ENCODE measurements at regions not wholly inside any gene's neighbourhood (a gene's known extent, or its start where the extent isn't known, plus 50 kb on each side); places are given as distances from the start of the nearest gene placed in this dataset.
"Not testable (repeated sequence)": the region's sequence is repeated elsewhere in the genome, so short reads cannot be mapped to it uniquely, and the experiment has no call there.

DNA sequence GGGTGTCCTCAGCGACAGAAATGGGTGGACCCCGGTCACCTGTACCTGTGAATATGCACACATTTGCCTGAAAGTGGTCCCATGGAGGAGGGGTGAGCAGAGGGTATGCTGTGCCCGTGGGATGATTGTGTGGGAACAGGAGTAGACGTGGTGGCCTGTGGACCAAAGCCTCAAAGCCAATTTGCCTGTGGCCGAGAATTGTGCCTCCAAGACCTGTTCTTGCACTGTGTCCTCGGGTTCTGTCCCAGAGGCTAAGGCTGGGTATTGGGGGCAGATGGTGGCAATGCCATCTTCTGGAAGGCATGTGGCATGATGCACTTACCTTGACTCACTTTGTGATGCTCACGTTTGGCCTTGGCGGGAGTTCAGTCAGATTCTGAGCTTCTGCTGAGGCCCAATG is 351.0 kb downstream of the TCERG1L start:
- DNase-seq = no peak

DNA sequence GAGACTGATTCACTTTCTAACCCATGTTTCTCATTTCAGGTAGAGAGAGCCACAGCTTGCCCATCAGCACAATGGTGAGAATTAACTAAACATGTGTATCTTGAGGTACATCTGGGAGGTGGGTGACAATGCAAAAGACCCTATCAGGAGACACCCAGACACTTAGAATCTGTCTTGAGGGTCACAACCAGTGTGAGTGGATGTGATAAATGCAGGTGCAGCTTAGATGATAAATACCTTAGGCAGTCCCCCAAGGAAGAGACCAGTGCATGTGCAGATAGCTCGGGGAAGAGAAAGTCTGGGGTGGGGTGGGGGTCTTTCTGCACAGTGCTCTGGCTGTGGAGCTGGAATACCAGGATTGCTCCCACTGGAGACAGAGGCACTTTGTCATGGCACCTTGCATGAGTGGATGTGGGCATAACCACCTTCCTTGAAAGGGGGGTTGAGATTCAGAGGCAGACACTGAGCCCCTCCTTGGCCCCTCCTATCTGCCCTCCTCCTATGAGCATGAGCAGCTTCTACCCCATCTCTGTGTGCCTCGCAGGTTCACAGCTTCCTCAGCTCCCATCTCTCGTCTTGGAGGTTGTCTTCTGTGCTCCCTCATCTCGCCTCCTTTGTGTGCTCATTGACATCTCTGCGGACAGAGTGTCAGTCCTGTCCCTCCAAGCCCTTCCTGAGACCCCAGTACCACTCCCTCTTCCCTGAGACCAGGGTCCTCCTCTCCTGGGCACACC is 349.8 kb downstream of the TCERG1L start:
- no peak for DNase-seq

GRCh38 chr10:130962240-130963051 is 349.1 kb downstream of the TCERG1L start:
- DNase-seq = no peak

GRCh38 chr10:130963052-130963393 is 348.5 kb downstream of the TCERG1L start:
- no peak for DNase-seq

DNA sequence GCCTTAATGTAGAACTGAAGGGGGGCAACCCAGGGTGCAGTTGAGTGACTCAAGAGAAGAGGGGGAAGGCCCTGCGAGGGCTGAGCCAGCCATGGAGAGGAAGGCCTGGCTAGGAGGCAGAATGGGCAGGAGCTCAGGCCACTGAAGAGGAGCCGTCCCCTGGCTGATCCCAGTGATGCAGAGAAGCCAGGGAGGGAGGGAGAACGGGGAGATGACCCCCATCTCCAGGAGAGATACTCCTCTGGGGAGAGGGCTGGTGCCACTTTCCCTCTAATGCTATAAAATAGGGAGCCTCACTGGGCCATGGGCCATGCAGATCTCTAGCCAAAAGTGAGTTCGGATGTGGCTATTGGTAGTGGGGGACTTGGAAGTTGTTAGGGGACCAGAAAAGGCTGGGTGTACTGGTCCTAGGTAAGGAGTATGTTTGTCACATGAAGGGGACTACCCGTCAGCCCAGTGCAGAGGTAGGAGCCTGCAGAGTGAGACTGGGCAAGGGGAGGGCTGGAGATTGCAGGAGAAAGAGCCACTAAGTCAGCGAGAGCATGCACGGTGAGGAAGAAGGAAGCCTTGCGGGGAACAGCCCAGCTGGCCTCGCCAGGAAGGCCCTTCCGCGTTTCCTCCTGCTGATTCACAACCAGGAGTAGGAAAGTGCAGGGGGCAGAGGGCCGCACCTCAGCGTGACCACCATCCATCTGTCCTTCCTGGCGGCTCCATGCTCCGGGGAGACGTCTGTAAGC is 347.6 kb downstream of the TCERG1L start:
- no peak for DNase-seq

- DNase-seq = no peak
Observed at GRCh38 chr10:130964771-130965170, 346.8 kb downstream of the TCERG1L start.

DNA sequence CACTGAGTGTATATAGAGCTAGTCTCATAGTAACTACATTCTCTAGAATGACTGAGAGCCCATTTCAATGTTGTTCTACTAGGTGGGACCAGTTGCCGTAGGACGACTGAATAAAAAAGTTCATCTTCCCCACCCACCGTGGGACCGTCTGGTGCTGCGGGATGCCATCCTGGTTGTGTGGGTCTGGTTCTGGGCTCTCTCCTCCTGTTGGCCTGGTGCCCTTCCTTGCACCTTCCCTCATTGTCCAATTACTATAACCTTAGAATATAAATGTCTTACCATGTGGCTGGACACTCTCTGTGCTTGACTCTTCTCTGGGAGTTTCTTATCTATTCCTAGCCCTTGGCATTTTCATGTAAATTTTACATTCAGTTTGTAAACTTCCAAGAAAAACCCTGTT is 344.4 kb downstream of the TCERG1L start:
- DNase-seq = no peak

DNA sequence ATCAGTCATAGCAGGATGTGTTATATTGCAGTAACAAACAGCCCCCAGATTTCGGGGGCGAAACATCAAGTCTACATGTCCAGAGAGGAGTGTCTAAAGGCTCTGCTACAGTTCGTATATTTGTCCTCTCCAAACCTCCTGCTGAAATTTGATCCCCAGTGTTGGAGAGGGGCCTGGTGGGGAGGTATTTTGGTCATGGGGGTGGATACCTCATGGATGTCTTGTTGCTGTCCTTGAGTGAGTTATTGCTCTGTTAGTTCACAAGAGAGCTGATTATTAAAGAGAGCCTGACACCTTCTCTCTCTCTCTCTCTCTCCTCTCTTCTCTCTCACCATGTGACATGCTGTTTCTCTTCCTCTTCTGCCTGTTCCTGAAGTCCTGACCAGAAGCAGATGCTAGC is 343.7 kb downstream of the TCERG1L start:
- DNase-seq = no peak

- no peak for DNase-seq
Observed at GRCh38 chr10:130968511-130968910, 343.0 kb downstream of the TCERG1L start.

DNA sequence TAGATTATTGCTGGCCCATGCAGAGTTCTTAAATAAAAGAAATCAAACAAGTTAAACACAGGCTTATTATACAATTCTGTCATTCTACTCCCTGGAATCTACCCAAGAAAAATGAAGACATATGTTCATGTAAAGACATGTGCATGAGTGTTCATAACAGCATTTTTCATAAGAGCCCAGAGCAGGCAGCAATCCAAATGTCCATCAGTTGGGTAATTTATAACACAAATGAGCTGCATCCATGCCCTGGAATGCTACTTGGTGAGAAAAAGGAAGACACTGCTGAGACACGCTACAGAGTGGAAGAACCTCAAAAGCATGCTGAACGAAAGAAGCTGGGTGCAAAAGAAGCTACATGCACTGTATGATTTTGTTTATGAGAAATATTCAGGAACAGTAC is 342.6 kb downstream of the TCERG1L start:
- no peak for DNase-seq

GRCh38 chr10:130969700-130970099 is 341.8 kb downstream of the TCERG1L start:
- DNase-seq = no peak

DNA sequence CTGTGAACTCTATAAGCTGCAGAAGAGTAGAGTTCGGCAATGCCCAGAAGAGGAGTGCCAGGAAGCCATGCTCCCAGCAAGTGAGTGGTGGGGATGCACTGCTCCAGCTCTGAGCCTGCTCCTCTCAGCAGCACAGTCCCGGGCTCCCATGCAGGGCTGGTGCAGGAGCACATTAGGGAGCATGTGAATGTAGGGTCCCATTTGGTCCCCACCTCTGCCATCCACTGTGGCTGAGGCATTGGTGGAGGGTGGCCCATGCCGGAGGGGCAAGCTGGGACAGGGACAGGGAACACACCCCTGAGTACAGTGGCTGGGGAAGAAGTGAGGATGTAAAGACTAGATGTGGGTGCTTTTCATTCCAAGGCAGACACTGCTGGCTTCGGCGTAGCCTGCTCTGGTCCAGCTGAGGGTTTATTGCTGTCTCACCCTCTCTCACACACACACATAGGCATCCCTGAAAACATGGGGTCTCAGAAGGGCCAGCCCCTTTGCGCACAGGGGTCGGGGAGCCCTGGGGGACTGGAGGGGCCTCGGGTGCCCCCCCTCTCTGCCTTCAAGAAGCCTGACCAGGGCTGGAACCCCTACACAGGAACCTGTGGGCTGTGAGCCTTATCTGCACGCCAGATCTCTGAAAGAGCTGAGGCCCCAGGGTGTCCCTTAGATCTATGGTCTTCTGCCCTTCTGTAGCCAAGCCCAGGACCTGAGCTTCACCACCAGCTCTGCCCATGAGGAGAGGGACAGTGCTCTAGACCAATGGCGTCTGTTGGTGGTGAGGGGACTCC is 341.0 kb downstream of the TCERG1L start:
- DNase-seq = no peak

GRCh38 chr10:130971123-130971435 is 340.4 kb downstream of the TCERG1L start:
- DNase-seq = no peak

DNA sequence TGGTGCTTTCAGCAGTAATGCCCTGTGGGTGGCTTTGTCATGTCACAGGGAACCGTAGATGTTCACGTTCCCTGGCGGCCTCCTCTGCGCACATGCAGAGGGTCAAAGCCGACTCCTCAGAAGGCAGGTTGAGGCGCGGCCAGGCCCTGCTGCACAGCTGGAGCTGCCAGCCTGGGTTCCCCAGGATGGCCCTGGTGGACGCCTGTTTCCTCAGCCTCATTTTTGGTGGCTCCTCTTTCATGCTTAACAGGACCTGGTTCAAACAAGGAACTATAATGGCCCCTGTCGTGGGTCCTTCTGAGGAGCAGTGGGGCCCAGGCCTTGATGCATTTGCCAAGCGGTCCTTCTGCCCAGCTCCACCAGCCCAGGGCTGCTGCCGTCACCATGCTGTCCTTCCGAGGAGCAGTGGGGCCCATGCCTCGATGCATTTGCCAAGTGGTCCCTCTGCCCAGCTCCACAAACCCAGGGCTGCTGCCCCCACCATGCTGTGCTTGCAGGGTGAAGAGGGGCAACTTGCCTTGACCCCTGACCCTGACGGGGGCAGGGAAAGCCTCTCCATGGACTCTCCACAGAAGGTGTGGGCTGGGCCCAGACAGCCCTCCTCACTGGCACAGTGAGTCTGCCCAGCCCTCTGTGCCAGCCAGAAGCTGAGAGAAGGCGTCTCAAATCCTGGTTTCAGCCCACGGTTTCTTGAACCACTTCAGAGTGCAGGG is 338.2 kb downstream of the TCERG1L start:
- DNase-seq = no peak

- DNase-seq = no peak
Observed at GRCh38 chr10:130974166-130974565, 337.4 kb downstream of the TCERG1L start.

GRCh38 chr10:130975351-130975750 is 336.2 kb downstream of the TCERG1L start:
- not testable (repeated sequence) for DNase-seq

DNA sequence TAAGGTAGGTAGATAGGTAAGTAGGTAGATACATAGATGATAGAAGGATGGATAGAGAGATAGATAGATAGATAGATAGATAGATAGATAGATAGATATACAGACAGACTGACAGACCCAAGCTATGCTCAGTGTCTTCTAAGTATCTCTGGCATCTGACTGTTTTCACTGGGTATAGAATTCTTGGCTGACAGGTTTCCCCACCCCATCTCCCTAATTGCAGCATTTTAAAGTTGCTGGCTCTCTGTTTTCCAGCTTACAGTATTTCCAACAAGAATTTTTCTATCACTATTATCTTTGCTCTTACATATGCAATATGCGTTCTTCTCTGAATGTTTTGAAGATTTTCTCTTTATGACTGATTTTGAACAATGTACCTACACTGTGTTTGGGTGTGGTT is 328.7 kb downstream of the TCERG1L start:
- no peak for DNase-seq

GRCh38 chr10:130983749-130984148 is 327.8 kb downstream of the TCERG1L start:
- no peak for DNase-seq

DNA sequence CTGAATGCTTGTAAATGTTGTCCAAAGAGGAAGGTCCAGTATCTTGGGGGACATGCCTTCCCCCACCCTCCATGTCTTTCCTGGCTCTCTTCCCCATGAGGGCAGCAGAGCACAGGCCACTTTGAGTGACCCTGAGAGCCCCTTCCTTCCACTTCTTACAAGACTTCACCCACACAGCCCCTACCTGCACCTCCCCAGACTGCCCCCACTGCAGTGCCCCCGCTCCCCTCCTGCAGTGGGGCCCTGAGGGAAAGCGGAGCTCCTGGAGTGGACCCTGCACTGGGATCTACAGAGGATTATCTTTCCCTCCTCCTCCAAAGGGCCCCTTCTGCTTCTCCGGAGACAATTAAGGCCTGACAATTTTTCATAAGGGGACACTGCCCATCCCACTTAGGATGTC is 326.8 kb downstream of the TCERG1L start:
- DNase-seq = no peak

- DNase-seq = no peak
Observed at GRCh38 chr10:130985158-130985753, 326.3 kb downstream of the TCERG1L start.

- no peak for DNase-seq
Observed at GRCh38 chr10:130986846-130987245, 324.7 kb downstream of the TCERG1L start.

- no peak for DNase-seq
Observed at GRCh38 chr10:130987401-130987800, 324.1 kb downstream of the TCERG1L start.
